ENCODE measurements at regions not wholly inside any gene's neighbourhood (a gene's known extent, or its start where the extent isn't known, plus 50 kb on each side); places are given as distances from the start of the nearest gene placed in this dataset.

DNA sequence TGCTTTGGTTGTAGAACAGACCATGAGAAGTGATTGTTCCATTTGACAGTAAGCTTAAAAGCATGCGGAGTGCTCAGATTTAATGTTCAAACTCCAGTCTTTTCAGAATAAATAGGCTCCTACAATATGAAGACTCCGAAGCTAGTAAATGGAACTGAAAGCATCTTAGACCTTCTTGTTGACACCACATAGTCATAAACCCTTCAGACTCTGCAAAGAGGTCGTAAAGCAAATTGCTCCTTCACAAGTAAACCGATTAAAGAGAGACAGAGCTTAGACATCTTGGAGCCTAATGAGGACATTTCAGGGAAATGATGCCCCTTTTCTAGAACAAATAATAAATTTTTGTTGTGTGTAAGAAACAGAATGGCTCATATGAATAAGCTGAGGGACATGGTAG lies 511.0 kb upstream of the RIOK2 start:
- TF ChIP-seq, protein P1, sequence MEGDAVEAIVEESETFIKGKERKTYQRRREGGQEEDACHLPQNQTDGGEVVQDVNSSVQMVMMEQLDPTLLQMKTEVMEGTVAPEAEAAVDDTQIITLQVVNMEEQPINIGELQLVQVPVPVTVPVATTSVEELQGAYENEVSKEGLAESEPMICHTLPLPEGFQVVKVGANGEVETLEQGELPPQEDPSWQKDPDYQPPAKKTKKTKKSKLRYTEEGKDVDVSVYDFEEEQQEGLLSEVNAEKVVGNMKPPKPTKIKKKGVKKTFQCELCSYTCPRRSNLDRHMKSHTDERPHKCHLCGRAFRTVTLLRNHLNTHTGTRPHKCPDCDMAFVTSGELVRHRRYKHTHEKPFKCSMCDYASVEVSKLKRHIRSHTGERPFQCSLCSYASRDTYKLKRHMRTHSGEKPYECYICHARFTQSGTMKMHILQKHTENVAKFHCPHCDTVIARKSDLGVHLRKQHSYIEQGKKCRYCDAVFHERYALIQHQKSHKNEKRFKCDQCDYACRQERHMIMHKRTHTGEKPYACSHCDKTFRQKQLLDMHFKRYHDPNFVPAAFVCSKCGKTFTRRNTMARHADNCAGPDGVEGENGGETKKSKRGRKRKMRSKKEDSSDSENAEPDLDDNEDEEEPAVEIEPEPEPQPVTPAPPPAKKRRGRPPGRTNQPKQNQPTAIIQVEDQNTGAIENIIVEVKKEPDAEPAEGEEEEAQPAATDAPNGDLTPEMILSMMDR (IDR thresholded peaks at IDR 0.05; ENCODE audit: poor library complexity), result no peak
- TF ChIP-seq EZH2 (IDR thresholded peaks at IDR 0.05; ENCODE audit: borderline replicate concordance), result no peak
